ENCODE measurements at regions not wholly inside any gene's neighbourhood (a gene's known extent, or its start where the extent isn't known, plus 50 kb on each side); places are given as distances from the start of the nearest gene placed in this dataset.

GRCh38 chr7:54881816-54882520 lies 123.0 kb upstream of the SEC61G start:
- no peaks in the 10 kb centered on the region for H3K9me3 ChIP-seq
- H3K36me3 ChIP-seq = no peaks in the 10 kb centered on the region
- no peaks in the 10 kb centered on the region for H3K4me1 ChIP-seq
- H3K27ac ChIP-seq = no peak overlapping the region
- 66% methylated on average over 3 of the region's 3 CpGs for WGBS
- H3K4me3 ChIP-seq = no peak overlapping the region
- no peak for TF ChIP-seq EP300 (IDR thresholded peaks at IDR 0.05)
- no peak for TF ChIP-seq POLR2A (IDR thresholded peaks at IDR 0.05)
- no peak for TF ChIP-seq POLR2AphosphoS5 (IDR thresholded peaks at IDR 0.05)
- no peak for TF ChIP-seq CTCF (IDR thresholded peaks at IDR 0.05)
- no peaks in the 10 kb centered on the region for H3K27me3 ChIP-seq
- DNase-seq (ENCODE audit: low spot score in 2 of 2) = no peak

- DNase-seq (ENCODE audit: low spot score in 2 of 2) = no peak
- no peaks in the 10 kb centered on the region for H3K36me3 ChIP-seq
- H3K4me1 ChIP-seq = no peaks in the 10 kb centered on the region
- H3K4me3 ChIP-seq = no peak overlapping the region
- no peaks in the 10 kb centered on the region for H3K9me3 ChIP-seq
- TF ChIP-seq POLR2A (IDR thresholded peaks at IDR 0.05) = no peak
- no peak for TF ChIP-seq POLR2AphosphoS5 (IDR thresholded peaks at IDR 0.05)
- TF ChIP-seq EP300 (IDR thresholded peaks at IDR 0.05) = no peak
- TF ChIP-seq CTCF (IDR thresholded peaks at IDR 0.05) = no peak
- WGBS = 95% methylated on average over 1 of the region's 1 CpG
- H3K27ac ChIP-seq = no peak overlapping the region
- no peaks in the 10 kb centered on the region for H3K27me3 ChIP-seq
Observed at GRCh38 chr7:54882694-54883093, 123.7 kb upstream of the SEC61G start.

- no peak for TF ChIP-seq POLR2AphosphoS5 (IDR thresholded peaks at IDR 0.05)
- no peak for TF ChIP-seq EP300 (IDR thresholded peaks at IDR 0.05)
- no peak for TF ChIP-seq POLR2A (IDR thresholded peaks at IDR 0.05)
- TF ChIP-seq CTCF (IDR thresholded peaks at IDR 0.05) = no peak
- 85% methylated on average over 1 of the region's 1 CpG for WGBS
- DNase-seq (ENCODE audit: low spot score in 2 of 2) = no peak
Observed at GRCh38 chr7:54883576-54883975, 124.6 kb upstream of the SEC61G start.

GRCh38 chr7:54885285-54885684 lies 126.3 kb upstream of the SEC61G start:
- Histone ChIP-seq H3K9me3 (no peaks in the 10 kb centered on the region), H3K36me3 (no peaks in the 10 kb centered on the region), H3K27ac (no peak overlapping the region), H3K27me3 (no peaks in the 10 kb centered on the region), H3K4me1 (peaks cover 5% of the 10 kb centered on the region), H3K4me3 (no peak overlapping the region)
- WGBS = 100% methylated on average over 1 of the region's 1 CpG
- no peak for DNase-seq (ENCODE audit: low spot score in 2 of 2)
- no peak for TF ChIP-seq EP300 (IDR thresholded peaks at IDR 0.05)
- TF ChIP-seq POLR2A (IDR thresholded peaks at IDR 0.05) = no peak
- no peak for TF ChIP-seq CTCF (IDR thresholded peaks at IDR 0.05)
- TF ChIP-seq POLR2AphosphoS5 (IDR thresholded peaks at IDR 0.05) = no peak

More at GRCh38 chr7:54883576-54883975, 124.6 kb upstream of the SEC61G start:
- Histone ChIP-seq H3K4me3 (no peak overlapping the region), H3K27me3 (no peaks in the 10 kb centered on the region), H3K36me3 (no peaks in the 10 kb centered on the region), H3K27ac (no peak overlapping the region), H3K9me3 (no peaks in the 10 kb centered on the region), H3K4me1 (peaks cover 4% of the 10 kb centered on the region)

GRCh38 chr7:54888067-54888733 lies 129.2 kb upstream of the SEC61G start:
- H3K36me3 ChIP-seq = no peaks in the 10 kb centered on the region
- H3K4me3 ChIP-seq = peak overlapping the region; percentile 31
- WGBS = 65% methylated on average over 13 of the region's 26 CpGs
- H3K9me3 ChIP-seq = no peaks in the 10 kb centered on the region
- no peak for TF ChIP-seq CTCF (IDR thresholded peaks at IDR 0.05)
- no peak for TF ChIP-seq EP300 (IDR thresholded peaks at IDR 0.05)
- TF ChIP-seq POLR2A (IDR thresholded peaks at IDR 0.05) = no peak
- peaks cover 5% of the 10 kb centered on the region for H3K4me1 ChIP-seq
- no peak overlapping the region for H3K27ac ChIP-seq
- no peak for DNase-seq (ENCODE audit: low spot score in 2 of 2)
- no peaks in the 10 kb centered on the region for H3K27me3 ChIP-seq

Measured in suprapubic skin (tissue), 4 donors.